Psoas muscle (tissue), 7 donors: ENCODE measurements at regions not wholly inside any gene's neighbourhood (a gene's known extent, or its start where the extent isn't known, plus 50 kb on each side); places are given as distances from the start of the nearest gene placed in this dataset.
A peak's percentile ranks its signal among the peaks of the same experiment; 100 is the strongest.
"Not testable (repeated sequence)": the region's sequence is repeated elsewhere in the genome, so short reads cannot be mapped to it uniquely, and the experiment has no call there.

ENCODE experiments used
- ATAC-seq, 4 donors: fragments of 200-7000 bp; cut with Tn5 transposase; one replicate each; pipeline ENCODE4 v1.9.1; 2020; ENCODE audit warnings: moderate library complexity in 3 of 4, mild to moderate bottlenecking in 2 of 4
- DNase-seq, 2 donors: peaks; one replicate each; pipeline ENCODE4 v3.0.0-alpha.2; 2020
- H3K27ac ChIP-seq: fragments of 200-600 bp; one replicate; pipeline ENCODE4 v1.8.0; 2022
- H3K27me3 ChIP-seq, 3 donors: fragments of 200-600 bp in 1 of 3; one replicate each; pipeline versions ENCODE4 v1.6.1 to v1.8.0; 2013 to 2022; ENCODE audit warnings: low read length in 2 of 3, mild to moderate bottlenecking in 2 of 3, moderate library complexity in 1 of 3; ENCODE audit not compliant: insufficient read depth in 3 of 3
- H3K36me3 ChIP-seq, 2 donors: fragments of 200-600 bp in 1 of 2; one replicate each; pipeline versions ENCODE4 v1.6.1 to v1.8.0; 2013 to 2022; ENCODE audit warnings: low read depth in 1 of 2, mild to moderate bottlenecking in 1 of 2, moderate library complexity in 1 of 2; ENCODE audit not compliant: insufficient read depth in 1 of 2
- H3K4me1 ChIP-seq: fragments of 200-600 bp; one replicate; pipeline ENCODE4 v1.8.0; 2022
- H3K4me3 ChIP-seq: fragments of 200-600 bp; one replicate; pipeline ENCODE4 v1.8.0; 2022; ENCODE audit warnings: mild to moderate bottlenecking
- H3K9me3 ChIP-seq: fragments of 200-600 bp; one replicate; pipeline ENCODE4 v1.8.0; 2022
- CTCF ChIP-seq: fragments of 200-600 bp; IDR thresholded peaks from one replicate; pipeline ENCODE4 v1.8.0; 2022; ENCODE audit warnings: antibody characterized with exemption
- WGBS, 3 donors: extraction: QIAGEN DNeasy Blood & Tissue Kit; methylation state at CpG; one replicate each; pipeline versions ENCODE4 v1.1.6 to v1.1.7; 2013; 5-methylcytosine and 5-hydroxymethylcytosine counted together
- intact Hi-C, 2 donors: fragments of 100-400 bp; cut with DNase I; formaldehyde crosslinking; loops; one replicate each; pipeline versions ENCODE4 v1.11.0 to v1.14.2; 2022
- donor health status: healthy with polysubstance abuse.
- donor health status: DM: no; HTN: no; CAD: no; lungs with moderate emphysema.
- donor health status: Bipolar disorder and iron deficiency.
- donor health status: healthy.
- donor health status: DM: yes; HTN: yes; CAD: no.
- donor health status: DM: no; HTN: no; CAD: no.
- donor health status: DM: yes; HTN: yes; CAD: no.

DNA sequence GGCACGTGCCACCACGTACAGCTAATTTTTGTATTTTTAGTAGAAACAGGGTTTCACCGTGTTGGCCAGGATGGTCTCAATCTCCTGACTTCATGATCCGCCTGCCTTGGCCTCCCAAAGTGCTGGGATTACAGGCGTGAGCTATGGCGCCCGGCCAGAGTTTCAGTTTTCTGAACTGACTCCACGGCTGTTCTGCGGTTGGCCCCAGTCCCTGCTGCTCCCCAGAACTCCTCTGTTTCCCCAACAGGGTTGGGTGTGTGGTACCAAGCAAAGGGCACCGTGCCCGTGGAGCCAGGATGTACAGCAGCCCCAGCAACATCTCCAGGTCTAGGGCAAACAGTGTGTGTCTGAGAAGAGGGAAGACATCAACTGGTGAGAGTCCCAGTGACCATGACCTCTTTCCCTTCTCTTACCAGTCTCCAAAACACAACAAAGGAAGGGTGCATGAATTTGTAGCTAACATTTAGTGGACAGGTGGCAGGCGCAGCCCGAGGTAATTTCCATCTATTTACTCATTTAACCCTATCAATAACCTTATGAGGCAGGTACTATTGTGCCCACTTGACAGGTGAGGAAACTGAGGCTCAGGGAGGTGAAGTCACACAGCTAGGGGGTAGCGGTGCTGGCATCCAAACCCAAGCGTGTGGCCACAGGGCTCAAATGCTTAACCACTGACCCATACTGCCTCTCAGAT lies 57.0 kb upstream of the RBFOX2 start:
- no peak for ATAC-seq
- intact Hi-C loops: no loop called here
- H3K27ac ChIP-seq: no peak overlapping the region
- no peak for TF ChIP-seq CTCF
- H3K4me3 ChIP-seq: no peak overlapping the region
- no peaks in the 10 kb centered on the region for H3K4me1 ChIP-seq
- DNase-seq: no peak
- WGBS, 3 donors: 54 to 68% (median 58%) methylated on average over 15 of the region's 15 CpGs
- no peaks in the 10 kb centered on the region for H3K9me3 ChIP-seq
- H3K27me3 ChIP-seq: no peaks in the 10 kb centered on the region
- no peaks in the 10 kb centered on the region for H3K36me3 ChIP-seq

GRCh38 chr22:36084717-36085116 lies 56.1 kb upstream of the RBFOX2 start:
- H3K4me3 ChIP-seq: no peak overlapping the region
- 79 to 83% (median 81%) methylated on average over 5 of the region's 5 CpGs for WGBS, 3 donors
- H3K9me3 ChIP-seq: no peaks in the 10 kb centered on the region
- intact Hi-C loops: no loop called here
- no peak for TF ChIP-seq CTCF
- no peaks in the 10 kb centered on the region for H3K36me3 ChIP-seq
- no peaks in the 10 kb centered on the region for H3K4me1 ChIP-seq
- DNase-seq: no peak
- no peak overlapping the region for H3K27ac ChIP-seq
- no peaks in the 10 kb centered on the region for H3K27me3 ChIP-seq
- ATAC-seq: no peak

DNA sequence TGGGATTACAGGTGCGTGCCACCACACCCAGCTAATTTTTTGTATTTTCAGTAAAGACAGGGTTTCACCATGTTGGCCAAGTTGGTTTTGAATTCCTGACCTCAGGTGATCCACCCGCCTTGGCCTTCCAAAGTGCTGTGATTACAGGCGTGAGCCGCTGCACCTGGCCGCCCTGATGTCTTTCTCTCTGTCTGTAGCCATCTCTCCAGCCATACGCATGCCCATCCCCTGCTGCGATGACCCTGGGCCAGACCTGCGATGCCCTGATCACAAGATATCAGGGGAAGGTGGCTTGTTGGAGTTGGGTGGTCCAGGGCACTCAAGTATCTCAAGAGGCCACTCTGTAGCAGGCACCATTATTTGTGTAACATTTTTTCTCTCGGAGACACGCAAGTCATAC lies 54.4 kb upstream of the RBFOX2 start:
- Histone ChIP-seq H3K27me3 (no peaks in the 10 kb centered on the region), H3K27ac (no peak overlapping the region), H3K4me1 (no peaks in the 10 kb centered on the region), H3K36me3 (no peaks in the 10 kb centered on the region), H3K9me3 (no peaks in the 10 kb centered on the region), H3K4me3 (no peak overlapping the region)
- DNase-seq: no peak
- TF ChIP-seq CTCF: no peak
- 91 to 97% (median 97%) methylated on average over 10 of the region's 10 CpGs for WGBS, 3 donors
- no peak for ATAC-seq
- intact Hi-C loops: no loop called here

GRCh38 chr22:36081023-36081431 lies 52.4 kb upstream of the RBFOX2 start:
- Histone ChIP-seq H3K27me3 (no peaks in the 10 kb centered on the region), H3K36me3 (no peaks in the 10 kb centered on the region), H3K4me1 (no peaks in the 10 kb centered on the region), H3K9me3 (no peaks in the 10 kb centered on the region), H3K27ac (no peak overlapping the region), H3K4me3 (no peak overlapping the region)
- ATAC-seq (peak in 1 of 4 donors; percentile 40), DNase-seq (peak in 1 of 2 donors; percentile 64)
- no peak for TF ChIP-seq CTCF
- 83 to 89% (median 86%) methylated on average over 6 of the region's 6 CpGs for WGBS, 3 donors
- intact Hi-C loops: no loop called here

GRCh38 chr22:36080281-36080680 lies 51.7 kb upstream of the RBFOX2 start:
- H3K36me3 ChIP-seq, intact Hi-C loops, H3K27me3 ChIP-seq, H3K27ac ChIP-seq, H3K4me3 ChIP-seq, DNase-seq, H3K9me3 ChIP-seq, H3K4me1 ChIP-seq, ATAC-seq: not testable (repeated sequence)
